Esophagus squamous epithelium (tissue), 5 donors: ENCODE measurements at regions not wholly inside any gene's neighbourhood (a gene's known extent, or its start where the extent isn't known, plus 50 kb on each side); places are given as distances from the start of the nearest gene placed in this dataset.
"Not testable (repeated sequence)": the region's sequence is repeated elsewhere in the genome, so short reads cannot be mapped to it uniquely, and the experiment has no call there.

Source experiments
- DNase-seq: peaks from one replicate; lab custom pipeline; 2025; lab: John Stamatoyannopoulos, UW
- H3K27ac ChIP-seq, 4 donors: fragments of 200-600 bp; sonication (generic); one replicate each; pipeline ENCODE4 v1.5.1; 2016 to 2019; ENCODE audit warnings: mild to moderate bottlenecking in 1 of 4
- H3K27me3 ChIP-seq, 4 donors: fragments of 200-600 bp; sonication (generic); 1 replicate in 3 of 4; 2 replicates in 1 of 4; pipeline versions ENCODE4 v1.5.1 to v1.6.0; 2017 to 2021; ENCODE audit warnings: antibody characterized with exemption in 1 of 4
- H3K36me3 ChIP-seq, 3 donors: fragments of 200-600 bp; sonication (generic); one replicate each; pipeline ENCODE4 v1.5.1; 2016 to 2019
- H3K4me1 ChIP-seq, 3 donors: fragments of 200-600 bp; sonication (generic); one replicate each; pipeline ENCODE4 v1.5.1; 2017 to 2019
- H3K4me3 ChIP-seq, 4 donors: fragments of 200-600 bp; sonication (generic); 1 replicate in 3 of 4; 2 replicates in 1 of 4; pipeline ENCODE4 v1.5.1; 2016 to 2019; ENCODE audit warnings: mild to moderate bottlenecking in 2 of 4, moderate library complexity in 1 of 4
- H3K9me3 ChIP-seq, 3 donors: fragments of 200-600 bp; sonication (generic); one replicate each; pipeline ENCODE4 v1.5.1; 2016 to 2019
- CTCF ChIP-seq, 6 experiments: fragments of 450-650 bp in 4 of 6; fragments of 200-600 bp in 2 of 6; sonication (generic) in 2 of 6; IDR thresholded peaks; one replicate each; pipeline ENCODE4 v1.5.1; 2016 to 2019; ENCODE audit warnings: antibody characterized with exemption in 6 of 6, mild to moderate bottlenecking in 4 of 6, moderate library complexity in 4 of 6
- POLR2A ChIP-seq, 4 donors: fragments of 450-650 bp; IDR thresholded peaks; one replicate each; pipeline ENCODE4 v1.6.1; 2017; ENCODE audit warnings: antibody characterized with exemption in 4 of 4, mild to moderate bottlenecking in 4 of 4, moderate library complexity in 3 of 4
- WGBS, 2 donors: methylation state at CpG; one replicate each; pipeline ENCODE4 v1.1.5; 2018; 5-methylcytosine and 5-hydroxymethylcytosine counted together
- intact Hi-C: fragments of 100-400 bp; cut with DNase I; formaldehyde crosslinking; loops from one replicate; pipeline ENCODE4 v1.15.0; 2022
- donor health status: DM: yes; HTN: yes; CAD: no.

DNA sequence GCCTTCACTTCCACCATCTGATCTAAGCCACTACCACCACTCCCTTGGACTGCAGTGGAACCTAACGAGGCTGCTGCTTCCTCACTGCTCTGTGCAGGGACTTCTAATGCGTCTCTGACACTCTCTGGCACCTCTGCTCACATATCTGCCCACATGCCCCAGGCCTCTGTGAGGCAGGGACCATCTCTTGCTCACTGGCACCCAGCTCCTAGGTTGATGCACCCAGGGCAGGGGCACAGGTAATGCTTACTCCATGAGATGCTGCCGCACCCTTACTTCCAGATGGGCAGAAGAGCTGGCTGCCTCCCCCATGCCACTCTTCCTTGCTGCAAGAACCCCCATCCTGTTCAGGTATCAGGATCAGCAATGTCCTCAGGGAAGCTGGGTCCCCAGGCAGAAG lies 294.0 kb upstream of the HS6ST1 start:
- WGBS, 2 donors = 70 to 75% methylated on average over 3 of the region's 3 CpGs
- intact Hi-C loops = no loop called here
- Histone ChIP-seq H3K36me3 (no peaks in the 10 kb centered on the region), H3K4me3 (no peak overlapping the region), H3K9me3 (no peaks in the 10 kb centered on the region), H3K27ac (no peak overlapping the region), H3K27me3 (no peaks in the 10 kb centered on the region), H3K4me1 (peaks cover 0 to 10% (median 0%) of the 10 kb centered on the region in 3 donors)
- TF ChIP-seq POLR2A (IDR thresholded peaks at IDR 0.05) = no peak
- no peak for DNase-seq

DNA sequence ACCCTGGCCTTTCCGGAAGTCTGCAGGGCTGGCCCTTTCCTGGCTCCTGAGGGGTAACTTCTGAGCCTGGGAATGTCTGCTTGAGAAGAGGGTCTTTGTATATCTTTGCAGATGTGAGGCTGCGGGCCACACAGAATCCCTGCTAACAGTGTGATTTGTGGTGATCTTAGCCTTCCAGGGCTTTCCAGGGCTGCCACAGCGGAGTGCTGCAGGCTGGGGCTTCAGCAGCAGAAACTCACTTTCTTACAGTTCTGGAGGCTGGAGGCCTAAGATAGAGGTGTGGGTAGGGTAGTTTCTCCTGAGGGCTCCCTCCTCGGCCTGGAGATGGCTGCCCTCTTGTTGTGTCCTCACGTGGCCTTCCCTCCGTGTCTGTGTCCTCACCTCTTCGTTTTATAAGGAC lies 294.7 kb upstream of the HS6ST1 start:
- Histone ChIP-seq H3K4me1 (peaks cover 0 to 3% (median 0%) of the 10 kb centered on the region in 3 donors), H3K27me3 (no peaks in the 10 kb centered on the region), H3K9me3 (no peaks in the 10 kb centered on the region), H3K4me3 (no peak overlapping the region), H3K27ac (no peak overlapping the region), H3K36me3 (no peaks in the 10 kb centered on the region)
- DNase-seq = no peak
- 70 to 86% methylated on average over 3 to 5 of the region's 7 CpGs for WGBS, 2 donors
- intact Hi-C loops = no loop called here
- no peak for TF ChIP-seq CTCF (IDR thresholded peaks at IDR 0.05)
- no peak for TF ChIP-seq POLR2A (IDR thresholded peaks at IDR 0.05)

DNA sequence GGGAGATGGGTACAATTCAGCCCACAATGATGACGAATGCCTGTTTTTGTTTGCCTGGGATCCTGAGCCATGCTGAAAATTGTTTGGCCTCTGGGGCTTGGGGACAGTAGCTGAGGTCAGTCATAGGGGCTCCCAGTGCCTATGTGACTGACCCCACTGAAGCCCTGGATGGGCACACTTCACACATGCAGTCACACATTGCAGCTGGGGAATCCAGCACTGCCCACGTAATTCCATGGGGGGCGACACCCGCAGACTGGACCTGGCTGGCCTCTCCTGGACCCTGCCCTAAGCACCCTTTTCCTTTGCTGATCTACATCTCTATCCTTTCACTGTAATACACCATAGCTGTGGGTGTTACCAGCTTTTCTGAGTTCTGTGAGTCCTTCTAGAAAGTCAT lies 295.2 kb upstream of the HS6ST1 start:
- H3K27me3 ChIP-seq = no peaks in the 10 kb centered on the region
- DNase-seq = no peak
- 86 to 98% methylated on average over 1 to 4 of the region's 4 CpGs for WGBS, 2 donors
- no peak overlapping the region for H3K4me3 ChIP-seq
- no peak overlapping the region for H3K27ac ChIP-seq
- H3K36me3 ChIP-seq = no peaks in the 10 kb centered on the region
- H3K9me3 ChIP-seq = no peaks in the 10 kb centered on the region
- no peaks in the 10 kb centered on the region for H3K4me1 ChIP-seq
- no peak for TF ChIP-seq CTCF (IDR thresholded peaks at IDR 0.05)
- no peak for TF ChIP-seq POLR2A (IDR thresholded peaks at IDR 0.05)
- intact Hi-C loops = no loop called here

- WGBS, 2 donors = 90 to 91% methylated on average over 6 of the region's 6 CpGs
- H3K4me3 ChIP-seq, intact Hi-C loops, H3K9me3 ChIP-seq, DNase-seq, H3K4me1 ChIP-seq, H3K27me3 ChIP-seq, H3K27ac ChIP-seq, H3K36me3 ChIP-seq: not testable (repeated sequence)
Measured at GRCh38 chr2:128614907-128615306, 296.2 kb upstream of the HS6ST1 start.

GRCh38 chr2:128615571-128615970 lies 296.9 kb upstream of the HS6ST1 start:
- DNase-seq = no peak
- H3K4me1 ChIP-seq = no peaks in the 10 kb centered on the region
- no peaks in the 10 kb centered on the region for H3K36me3 ChIP-seq
- no peaks in the 10 kb centered on the region for H3K9me3 ChIP-seq
- no peak overlapping the region for H3K4me3 ChIP-seq
- no peak overlapping the region for H3K27ac ChIP-seq
- TF ChIP-seq CTCF (IDR thresholded peaks at IDR 0.05) (no peak), POLR2A (IDR thresholded peaks at IDR 0.05) (no peak)
- intact Hi-C loops = no loop called here
- H3K27me3 ChIP-seq = no peaks in the 10 kb centered on the region
- 83 to 84% methylated on average over 7 to 8 of the region's 9 CpGs for WGBS, 2 donors

DNA sequence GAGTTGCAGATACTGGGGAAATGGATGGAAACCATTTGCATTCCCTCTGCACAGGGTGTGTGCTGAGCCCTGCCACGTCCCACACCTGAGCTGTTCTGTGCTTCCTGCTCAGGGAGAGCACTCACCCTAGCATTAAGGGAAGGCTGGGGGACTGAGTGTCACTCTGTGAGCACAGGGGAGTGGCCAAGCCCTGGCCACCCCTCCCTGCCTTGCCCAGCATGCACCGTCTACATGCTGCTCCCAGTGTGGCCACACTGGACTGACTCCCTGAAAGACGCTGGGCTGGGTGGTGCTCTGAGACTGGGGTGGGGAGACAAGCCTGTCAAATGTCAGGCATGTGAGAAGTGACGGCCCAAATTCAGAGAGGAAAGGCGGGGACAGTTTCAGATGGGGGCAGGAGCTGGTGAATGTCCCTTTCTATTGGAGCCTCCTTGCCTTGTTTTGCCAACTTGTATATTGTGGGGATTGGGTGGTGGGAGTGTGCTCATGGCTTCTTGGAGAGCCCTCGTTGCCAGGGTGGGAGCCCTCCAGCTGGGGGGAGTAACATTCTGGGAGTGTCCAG lies 298.4 kb upstream of the HS6ST1 start:
- no peaks in the 10 kb centered on the region for H3K9me3 ChIP-seq
- H3K36me3 ChIP-seq = no peaks in the 10 kb centered on the region
- no peak for DNase-seq
- TF ChIP-seq POLR2A (IDR thresholded peaks at IDR 0.05) = no peak
- no peak for TF ChIP-seq CTCF (IDR thresholded peaks at IDR 0.05)
- intact Hi-C loops = no loop called here
- H3K4me3 ChIP-seq = no peak overlapping the region
- H3K4me1 ChIP-seq = no peaks in the 10 kb centered on the region
- WGBS, 2 donors = 69% methylated on average over 4 to 5 of the region's 6 CpGs
- H3K27ac ChIP-seq = no peak overlapping the region
- H3K27me3 ChIP-seq = no peaks in the 10 kb centered on the region
